ENCODE measurements at regions not wholly inside any gene's neighbourhood (a gene's known extent, or its start where the extent isn't known, plus 50 kb on each side); places are given as distances from the start of the nearest gene placed in this dataset.

GRCh38 chr5:73256862-73257261 is 83.9 kb downstream of the TMEM174 start:
- TF ChIP-seq CTCF (IDR thresholded peaks at IDR 0.05 in 4 of 5, conservative IDR thresholded peaks at IDR 0.05 in 1 of 5) (no peak), POLR2A (IDR thresholded peaks at IDR 0.05) (no peak)

Measured in gastrocnemius medialis (tissue), 4 donors.